ENCODE measurements at regions not wholly inside any gene's neighbourhood (a gene's known extent, or its start where the extent isn't known, plus 50 kb on each side); places are given as distances from the start of the nearest gene placed in this dataset.
"Not testable (repeated sequence)": the region's sequence is repeated elsewhere in the genome, so short reads cannot be mapped to it uniquely, and the experiment has no call there.

- CTCF ChIA-PET: no interaction called here
Measured at GRCh38 chr13:68584776-68585175, 1354.6 kb upstream of the PCDH9 start.

GRCh38 chr13:68574053-68574452 is 1343.9 kb upstream of the PCDH9 start:
- H3K4me3 Mint-ChIP-seq: no peak overlapping the region
- no peaks in the 10 kb centered on the region for H3K27me3 Mint-ChIP-seq
- H3K36me3 Mint-ChIP-seq: no peaks in the 10 kb centered on the region
- H3K4me1 Mint-ChIP-seq: no peaks in the 10 kb centered on the region
- peaks cover 13% of the 10 kb centered on the region for H3K9me3 Mint-ChIP-seq (ENCODE audit: low read depth)
- DNase-seq (no peak), ATAC-seq (no peak)
- no peak overlapping the region for H3K27ac Mint-ChIP-seq
- CTCF ChIA-PET: no interaction called here

More at GRCh38 chr13:68584776-68585175, 1354.6 kb upstream of the PCDH9 start:
- H3K9me3 Mint-ChIP-seq (ENCODE audit: low read depth): peaks cover 6% of the 10 kb centered on the region
- no peak for ATAC-seq
- H3K4me3 Mint-ChIP-seq: no peak overlapping the region
- no peaks in the 10 kb centered on the region for H3K36me3 Mint-ChIP-seq
- H3K27ac Mint-ChIP-seq: no peak overlapping the region
- H3K27me3 Mint-ChIP-seq: no peaks in the 10 kb centered on the region
- DNase-seq: no peak
- no peaks in the 10 kb centered on the region for H3K4me1 Mint-ChIP-seq

- no peaks in the 10 kb centered on the region for H3K36me3 Mint-ChIP-seq
- H3K4me1 Mint-ChIP-seq: no peaks in the 10 kb centered on the region
- CTCF ChIA-PET: no interaction called here
- no peak for ATAC-seq
- DNase-seq: no peak
- H3K9me3 Mint-ChIP-seq (ENCODE audit: low read depth): no peaks in the 10 kb centered on the region
- H3K27me3 Mint-ChIP-seq: no peaks in the 10 kb centered on the region
- H3K27ac Mint-ChIP-seq: no peak overlapping the region
- no peak overlapping the region for H3K4me3 Mint-ChIP-seq
Measured at GRCh38 chr13:68551701-68552522, 1321.8 kb upstream of the PCDH9 start.

GRCh38 chr13:68550330-68550729 is 1320.2 kb upstream of the PCDH9 start:
- H3K4me3 Mint-ChIP-seq: no peak overlapping the region
- no peak overlapping the region for H3K27ac Mint-ChIP-seq
- no peaks in the 10 kb centered on the region for H3K27me3 Mint-ChIP-seq
- no peaks in the 10 kb centered on the region for H3K36me3 Mint-ChIP-seq
- ATAC-seq (no peak), DNase-seq (no peak)
- CTCF ChIA-PET: no interaction called here
- H3K9me3 Mint-ChIP-seq (ENCODE audit: low read depth): no peaks in the 10 kb centered on the region
- H3K4me1 Mint-ChIP-seq: no peaks in the 10 kb centered on the region

- H3K4me3 Mint-ChIP-seq: no peak overlapping the region
- no peaks in the 10 kb centered on the region for H3K36me3 Mint-ChIP-seq
- DNase-seq (no peak), ATAC-seq (no peak)
- CTCF ChIA-PET: no interaction called here
- H3K4me1 Mint-ChIP-seq: no peaks in the 10 kb centered on the region
- no peak overlapping the region for H3K27ac Mint-ChIP-seq
- no peaks in the 10 kb centered on the region for H3K27me3 Mint-ChIP-seq
- peaks cover 3% of the 10 kb centered on the region for H3K9me3 Mint-ChIP-seq (ENCODE audit: low read depth)
Measured at GRCh38 chr13:68540244-68540643, 1310.1 kb upstream of the PCDH9 start.

GRCh38 chr13:68535329-68535728 is 1305.2 kb upstream of the PCDH9 start:
- no peak overlapping the region for H3K4me3 Mint-ChIP-seq
- peaks cover 3% of the 10 kb centered on the region for H3K9me3 Mint-ChIP-seq (ENCODE audit: low read depth)
- H3K27ac Mint-ChIP-seq: no peak overlapping the region
- DNase-seq (no peak), ATAC-seq (no peak)
- no peaks in the 10 kb centered on the region for H3K4me1 Mint-ChIP-seq
- CTCF ChIA-PET: no interaction called here
- no peaks in the 10 kb centered on the region for H3K36me3 Mint-ChIP-seq
- no peaks in the 10 kb centered on the region for H3K27me3 Mint-ChIP-seq

GRCh38 chr13:68527167-68527566 is 1297.0 kb upstream of the PCDH9 start:
- H3K9me3 Mint-ChIP-seq (ENCODE audit: low read depth); H3K27ac Mint-ChIP-seq; DNase-seq; H3K4me3 Mint-ChIP-seq; H3K4me1 Mint-ChIP-seq; CTCF ChIA-PET; H3K36me3 Mint-ChIP-seq; ATAC-seq; H3K27me3 Mint-ChIP-seq: not testable (repeated sequence)

GRCh38 chr13:68523838-68524424 is 1293.8 kb upstream of the PCDH9 start:
- H3K4me3 Mint-ChIP-seq: no peak overlapping the region
- H3K36me3 Mint-ChIP-seq: no peaks in the 10 kb centered on the region
- no peaks in the 10 kb centered on the region for H3K27me3 Mint-ChIP-seq
- CTCF ChIA-PET: no interaction called here
- ATAC-seq: no peak
- no peaks in the 10 kb centered on the region for H3K4me1 Mint-ChIP-seq
- H3K9me3 Mint-ChIP-seq (ENCODE audit: low read depth): peaks cover 10% of the 10 kb centered on the region
- no peak overlapping the region for H3K27ac Mint-ChIP-seq
- no peak for DNase-seq

GRCh38 chr13:68522184-68522583 is 1292.0 kb upstream of the PCDH9 start:
- Mint-ChIP-seq H3K36me3 (no peaks in the 10 kb centered on the region), H3K4me3 (no peak overlapping the region), H3K9me3 (ENCODE audit: low read depth) (peaks cover 10% of the 10 kb centered on the region), H3K27me3 (no peaks in the 10 kb centered on the region), H3K27ac (no peak overlapping the region), H3K4me1 (no peaks in the 10 kb centered on the region)
- no peak for ATAC-seq
- no peak for DNase-seq
- CTCF ChIA-PET: no interaction called here

- DNase-seq (no peak), ATAC-seq (no peak)
- no peaks in the 10 kb centered on the region for H3K4me1 Mint-ChIP-seq
- no peaks in the 10 kb centered on the region for H3K36me3 Mint-ChIP-seq
- H3K27me3 Mint-ChIP-seq: no peaks in the 10 kb centered on the region
- no peak overlapping the region for H3K4me3 Mint-ChIP-seq
- peaks cover 9% of the 10 kb centered on the region for H3K9me3 Mint-ChIP-seq (ENCODE audit: low read depth)
- H3K27ac Mint-ChIP-seq: no peak overlapping the region
- CTCF ChIA-PET: no interaction called here
Measured at GRCh38 chr13:68509734-68510621, 1279.8 kb upstream of the PCDH9 start.

GRCh38 chr13:68506888-68507551 is 1276.9 kb upstream of the PCDH9 start:
- Mint-ChIP-seq H3K9me3 (ENCODE audit: low read depth) (peaks cover 6% of the 10 kb centered on the region), H3K4me1 (no peaks in the 10 kb centered on the region), H3K36me3 (no peaks in the 10 kb centered on the region)

GRCh38 chr13:68490594-68490993 is 1260.5 kb upstream of the PCDH9 start:
- Mint-ChIP-seq H3K27ac (no peak overlapping the region), H3K27me3 (no peaks in the 10 kb centered on the region), H3K9me3 (ENCODE audit: low read depth) (peaks cover 5% of the 10 kb centered on the region), H3K4me1 (no peaks in the 10 kb centered on the region), H3K36me3 (no peaks in the 10 kb centered on the region), H3K4me3 (no peak overlapping the region)
- CTCF ChIA-PET: no interaction called here
- DNase-seq: no peak
- no peak for ATAC-seq

More at GRCh38 chr13:68506888-68507551, 1276.9 kb upstream of the PCDH9 start:
- Mint-ChIP-seq H3K27me3 (no peaks in the 10 kb centered on the region), H3K27ac (no peak overlapping the region), H3K4me3 (no peak overlapping the region)
- DNase-seq (no peak), ATAC-seq (no peak)
- CTCF ChIA-PET: no interaction called here

GRCh38 chr13:68481130-68481529 is 1251.0 kb upstream of the PCDH9 start:
- DNase-seq (no peak), ATAC-seq (no peak)
- Mint-ChIP-seq H3K9me3 (ENCODE audit: low read depth) (peaks cover 8% of the 10 kb centered on the region), H3K4me3 (no peak overlapping the region), H3K27ac (no peak overlapping the region), H3K4me1 (no peaks in the 10 kb centered on the region), H3K27me3 (no peaks in the 10 kb centered on the region), H3K36me3 (no peaks in the 10 kb centered on the region)
- CTCF ChIA-PET: no interaction called here

Data from activated CD8-positive, alpha-beta memory T cell treated with anti-CD3 and anti-CD28 coated beads, Interleukin-2, amount 10 ng/mL, durations not matched to agents 7 days and 5 days (primary cell).